K562 (cell line): ENCODE measurements at regions not wholly inside any gene's neighbourhood (a gene's known extent, or its start where the extent isn't known, plus 50 kb on each side); places are given as distances from the start of the nearest gene placed in this dataset.

Experiments
- ATAC-seq: fragments of 200-7000 bp; cut with Tn5 transposase; 3 replicates; pipeline ENCODE4 v1.9.1; 2020; ENCODE audit warnings: moderate library complexity
- BruUV-seq: library from RNA; stranded (reverse); fragments of 400-500 nt; replicated peaks from 2 replicates; lab custom pipeline; 2021; lab: Mats Ljungman, UMichigan
- CTCF ChIA-PET: fragments of 300-600 bp; formaldehyde crosslinking; extraction: SDS; loops from one replicate; lab custom pipeline; 2021; ENCODE audit warnings: low intra/inter-chr PET ratio; lab: Yijun Ruan, JAX
- POLR2A ChIA-PET: fragments of 300-600, 350-650 bp; sonication (Branson Sonifier 250); formaldehyde crosslinking; extraction: SDS; loops from one replicate; lab custom pipeline; 2021; ENCODE audit warnings: antibody characterized with exemption, inconsistent platforms; lab: Yijun Ruan, JAX
- DNase-seq, 4 experiments: peaks; one replicate each; pipeline versions ENCODE4 v3.0.0 to v3.0.0-alpha.2; 2011 to 2018; ENCODE audit warnings: low spot score in 3 of 4, mixed read lengths in 3 of 4; ENCODE audit errors: extremely low read depth in 1 of 4
- FAIRE-seq: peaks from 2 replicates; lab custom pipeline; 2011; peaks lifted over from hg19 to GRCh38; lab: Jason Lieb, UNC
- H2AFZ ChIP-seq: 2 replicates; pipeline ENCODE4 v1.6.0; 2011; ENCODE audit warnings: low read depth, low read length, control low read depth, inconsistent platforms
- H3K27ac ChIP-seq: fragments of 200-600 bp; 3 replicates; pipeline ENCODE4 v1.8.0; 2011; ENCODE audit warnings: low read depth, mild to moderate bottlenecking, control low read depth, inconsistent platforms, low read length, moderate library complexity, mixed read lengths; ENCODE audit errors: extremely low read depth
- H3K27me3 ChIP-seq, 2 experiments: fragments of 300-600 bp in 1 of 2; 2 replicates in 1 of 2; 3 replicates in 1 of 2; pipeline versions ENCODE4 v1.6.0 to v1.8.0; 2011; ENCODE audit warnings: inconsistent platforms in 2 of 2, low read length in 2 of 2, mild to moderate bottlenecking in 1 of 2, mixed read lengths in 1 of 2, moderate library complexity in 1 of 2; ENCODE audit not compliant: control insufficient read depth in 2 of 2, insufficient read depth in 2 of 2
- H3K36me3 ChIP-seq: fragments of 300-600 bp; 3 replicates; pipeline ENCODE4 v1.8.0; 2011; ENCODE audit warnings: mild to moderate bottlenecking, low read length, inconsistent platforms; ENCODE audit not compliant: control insufficient read depth, insufficient read depth
- H3K4me1 ChIP-seq, 2 experiments: fragments of 200-600 bp in 1 of 2; replicated peaks in 1 of 2; 2 replicates in 1 of 2; 3 replicates in 1 of 2; pipeline versions ENCODE4 v1.5.1 to v1.8.0; 2011; ENCODE audit warnings: inconsistent platforms in 2 of 2, low read length in 2 of 2, mild to moderate bottlenecking in 1 of 2, mixed read lengths in 1 of 2, moderate library complexity in 1 of 2; ENCODE audit not compliant: control insufficient read depth in 2 of 2, insufficient read depth in 2 of 2
- H3K4me2 ChIP-seq: 2 replicates; pipeline ENCODE4 v1.6.1; 2011; ENCODE audit warnings: low read length, control low read depth, inconsistent platforms, mixed read lengths; ENCODE audit not compliant: insufficient read depth
- H3K4me3 ChIP-seq: fragments of 200-600 bp; sonication (generic), shearing (Covaris generic); 2 replicates; pipeline ENCODE4 v1.5.1; 2016; ENCODE audit warnings: control low read depth, inconsistent platforms
- H3K79me2 ChIP-seq: fragments of 200-600 bp; 3 replicates; pipeline ENCODE4 v1.8.0; 2011; ENCODE audit warnings: low read length, inconsistent platforms; ENCODE audit not compliant: control insufficient read depth, insufficient read depth
- H3K9ac ChIP-seq, 2 experiments: 2 replicates each; pipeline versions ENCODE4 v1.6.0 to v1.6.1; 2011; ENCODE audit warnings: low read depth in 2 of 2, low read length in 2 of 2, control low read depth in 1 of 2, inconsistent platforms in 1 of 2, mild to moderate bottlenecking in 1 of 2, mixed read lengths in 1 of 2; ENCODE audit not compliant: insufficient read depth in 1 of 2
- H3K9me1 ChIP-seq: one replicate; pipeline ENCODE4 v1.6.0; 2011; ENCODE audit warnings: inconsistent platforms, mild to moderate bottlenecking, low read length, moderate library complexity; ENCODE audit not compliant: control insufficient read depth, insufficient read depth
- H3K9me3 ChIP-seq: replicated peaks from 2 replicates; pipeline ENCODE4 v1.5.1; 2011; ENCODE audit warnings: low read depth, low read length, inconsistent platforms; ENCODE audit not compliant: control insufficient read depth, insufficient read depth
- H4K20me1 ChIP-seq: replicated peaks from 2 replicates; pipeline ENCODE4 v1.6.1; 2011; ENCODE audit warnings: low read length, inconsistent platforms, mixed read lengths; ENCODE audit not compliant: control insufficient read depth, insufficient read depth
- ELF1 ChIP-seq: fragments of 200-800 bp; sonication (Bioruptor generic); IDR thresholded peaks from 2 replicates; pipeline ENCODE4 v1.6.1; 2016; ENCODE audit warnings: missing genetic modification characterization, missing compliant biosample characterization
- FIP1L1 ChIP-seq: fragments of 200-400 bp; formaldehyde crosslinking; IDR thresholded peaks from 2 replicates; pipeline ENCODE4 v1.6.1; 2018; ENCODE audit warnings: mild to moderate bottlenecking, low read depth, low read length; ENCODE audit not compliant: poor library complexity, severe bottlenecking
- JUND ChIP-seq, 2 experiments: IDR thresholded peaks; 2 replicates in 1 of 2; 3 replicates in 1 of 2; pipeline ENCODE4 v1.6.1; 2011; ENCODE audit warnings: borderline replicate concordance in 2 of 2, low read depth in 2 of 2, low read length in 2 of 2, improper control_type of control experiment in 1 of 2, missing biosample characterization in 1 of 2, missing genetic modification characterization in 1 of 2, missing genetic modification reagents in 1 of 2
- KDM1A ChIP-seq, 2 experiments: fragments of 450-650 bp; IDR thresholded peaks; 2 replicates each; pipeline ENCODE4 v1.6.1; 2016; ENCODE audit warnings: mild to moderate bottlenecking in 2 of 2
- PATZ1 ChIP-seq: fragments of 250-450 bp; sonication (Bioruptor Pico); IDR thresholded peaks from 2 replicates; pipeline ENCODE4 v1.5.0; 2020; ENCODE audit warnings: mild to moderate bottlenecking, borderline replicate concordance
- ZNF583 ChIP-seq: fragments of 250-450 bp; sonication (Bioruptor Pico); IDR thresholded peaks from 2 replicates; pipeline ENCODE4 v1.4.0; 2020
- WGBS: fragments of 100-300 bp; shearing (Covaris generic); methylation state at CpG from one replicate; pipeline ENCODE4 v1.1.6; 2016; ENCODE audit warnings: low coverage, mixed read lengths; ENCODE audit not compliant: insufficient coverage; ENCODE audit errors: missing lambda C conversion rate; 5-methylcytosine and 5-hydroxymethylcytosine counted together
- in situ Hi-C: fragments of 300-500 bp; cut with MboI; formaldehyde crosslinking; loops from 4 replicates; pipeline ENCODE4 v1.15.0; 2018; ENCODE audit warnings: inconsistent platforms, mixed read lengths
- intact Hi-C: fragments of 100-400 bp; cut with micrococcal nuclease; formaldehyde crosslinking; loops from 2 replicates; pipeline ENCODE4 v1.14.2; 2022
- TF ChIP-seq, protein P1 (sequence below), 2 experiments: IDR thresholded peaks in 1 of 2; conservative IDR thresholded peaks in 1 of 2; 2 replicates each; pipeline ENCODE4 v1.6.1; 2016; ENCODE audit warnings: low read depth in 2 of 2, mild to moderate bottlenecking in 1 of 2, missing compliant biosample characterization in 1 of 2, missing genetic modification characterization in 1 of 2, moderate library complexity in 1 of 2

DNA sequence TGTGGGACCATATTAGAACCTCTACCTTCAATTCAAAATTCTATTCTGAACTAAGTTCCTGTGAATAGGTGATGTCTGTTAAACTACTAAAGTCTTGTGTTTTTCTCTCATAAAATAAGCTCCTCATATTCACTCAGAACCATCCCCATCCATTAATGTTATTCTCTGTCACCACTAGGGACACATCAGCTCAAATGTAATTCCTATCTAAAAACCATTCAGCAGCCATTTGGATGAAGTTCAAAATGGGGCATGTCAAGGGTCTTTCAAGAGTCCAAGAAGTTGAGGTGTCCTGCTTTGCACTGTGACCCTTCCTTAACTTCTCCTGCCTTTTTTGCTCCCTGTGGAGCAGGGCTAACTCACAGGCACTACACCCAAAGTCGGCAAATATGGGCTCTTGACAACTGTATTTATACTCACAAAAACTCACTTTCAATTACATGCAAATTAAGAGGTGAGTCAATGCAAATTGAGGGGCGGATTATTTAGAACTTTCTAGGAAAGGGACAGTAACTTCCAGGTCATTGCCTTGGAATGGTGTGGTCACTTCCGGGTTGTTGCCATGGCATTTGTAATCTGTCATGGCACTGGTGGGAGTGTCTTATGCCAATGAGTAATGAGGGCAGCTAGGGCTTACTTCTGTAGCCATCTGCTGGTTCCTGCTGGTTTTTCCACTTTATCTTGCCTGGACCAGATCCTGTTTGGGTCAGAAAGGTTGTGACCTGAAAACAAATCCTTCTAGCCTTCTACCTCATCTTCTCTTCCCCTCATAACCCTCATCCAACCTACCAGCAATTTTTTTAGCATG is 128.2 kb upstream of the COX10 start (continued):
- TF ChIP-seq JUND (IDR thresholded peaks at IDR 0.05; ENCODE audit: borderline replicate concordance, low read depth, low read length) (peak; percentile 18; the same call in 1 of the 2 replicates), JUND (tag; IDR thresholded peaks at IDR 0.05; ENCODE audit: borderline replicate concordance, low read depth, low read length) (no peak), KDM1A (IDR thresholded peaks at IDR 0.05) (peak; percentile 13 to 53; a peak in 2 of 4 replicates), ZNF583 (CRISPR knock-in tag) (no peak), FIP1L1 (no peak), ELF1 (peak; percentile 28; the same call in 1 of the 2 replicates)
- TF ChIP-seq, protein P1, sequence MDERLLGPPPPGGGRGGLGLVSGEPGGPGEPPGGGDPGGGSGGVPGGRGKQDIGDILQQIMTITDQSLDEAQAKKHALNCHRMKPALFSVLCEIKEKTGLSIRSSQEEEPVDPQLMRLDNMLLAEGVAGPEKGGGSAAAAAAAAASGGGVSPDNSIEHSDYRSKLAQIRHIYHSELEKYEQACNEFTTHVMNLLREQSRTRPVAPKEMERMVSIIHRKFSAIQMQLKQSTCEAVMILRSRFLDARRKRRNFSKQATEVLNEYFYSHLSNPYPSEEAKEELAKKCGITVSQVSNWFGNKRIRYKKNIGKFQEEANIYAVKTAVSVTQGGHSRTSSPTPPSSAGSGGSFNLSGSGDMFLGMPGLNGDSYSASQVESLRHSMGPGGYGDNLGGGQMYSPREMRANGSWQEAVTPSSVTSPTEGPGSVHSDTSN (CRISPR knock-in tag; IDR thresholded peaks at IDR 0.05; ENCODE audit: low read depth): peak; percentile 44
- TF ChIP-seq, protein P1 (tag; conservative IDR thresholded peaks at IDR 0.05; ENCODE audit: low read depth): peak; percentile 88

DNA sequence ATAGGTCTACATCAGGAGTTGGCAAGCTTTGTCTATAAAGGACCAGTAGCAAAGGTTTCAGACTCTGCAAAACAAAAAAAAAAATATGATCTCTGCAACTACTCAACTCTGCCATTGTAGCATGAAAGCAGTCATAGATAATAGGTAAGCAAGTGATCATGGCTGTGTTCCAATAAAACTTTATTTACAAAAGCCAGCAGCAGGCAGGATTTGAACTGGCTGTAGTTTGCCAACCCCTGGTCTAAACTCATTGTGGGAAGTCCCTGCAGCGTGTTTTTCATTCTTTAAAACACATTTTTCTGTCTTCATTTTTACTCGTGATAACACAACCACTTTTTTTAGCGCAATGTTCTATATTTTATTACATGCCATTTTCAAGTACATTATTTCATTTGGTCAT is 127.5 kb upstream of the COX10 start:
- BruUV-seq: no TSS peak
- no peak for TF ChIP-seq PATZ1 (CRISPR knock-in tag)

More for the DNA sequence above, 127.5 kb upstream of the COX10 start:
- Histone ChIP-seq H3K9me3 (no peaks in the 10 kb centered on the region; the same call in 1 of the 2 replicates), H3K36me3 (no peaks in the 10 kb centered on the region), H3K9ac (no peak overlapping the region), H3K79me2 (no peaks in the 10 kb centered on the region), H2AFZ (no peak overlapping the region), H3K27ac (no peak overlapping the region), H3K4me2 (no peak overlapping the region), H3K9me1 (no peaks in the 10 kb centered on the region), H3K4me1 (no peaks in the 10 kb centered on the region), H3K27me3 (no peaks in the 10 kb centered on the region; a peak in 1 of 5 replicates), H4K20me1 (no peaks in the 10 kb centered on the region), H3K4me3 (no peak overlapping the region)
- ChIA-PET POLR2A (no interaction called here), CTCF (no interaction called here)
- no peak for ATAC-seq
- no peak for FAIRE-seq
- DNase-seq: no peak
- 4% methylated on average over 3 of the region's 3 CpGs for WGBS
- intact Hi-C loops (no loop called here), in situ Hi-C loops (no loop called here)
